GM23338 (cell line): ENCODE measurements at regions not wholly inside any gene's neighbourhood (a gene's known extent, or its start where the extent isn't known, plus 50 kb on each side); places are given as distances from the start of the nearest gene placed in this dataset.

Source experiments
- CTCF ChIP-seq, 2 experiments: fragments of 200-600 bp in 1 of 2; sonication (generic) in 1 of 2; conservative IDR thresholded peaks; 2 replicates each; pipeline versions ENCODE4 v1.5.1 to v1.6.1; 2016 to 2017; ENCODE audit warnings: antibody characterized with exemption in 2 of 2, low read depth in 2 of 2, mild to moderate bottlenecking in 2 of 2, moderate library complexity in 1 of 2
- EZH2 ChIP-seq: fragments of 200-600 bp; sonication (generic); IDR thresholded peaks from one replicate; pipeline ENCODE4 v1.8.0; 2017; ENCODE audit warnings: antibody characterized with exemption, mild to moderate bottlenecking, low read depth; ENCODE audit not compliant: unreplicated experiment
- POLR2AphosphoS5 ChIP-seq: IDR thresholded peaks from 2 replicates; pipeline ENCODE4 v1.6.1; 2016; ENCODE audit warnings: antibody characterized with exemption, low read depth
- ZNF114 ChIP-seq: fragments of 250-450 bp; sonication (Bioruptor Pico); IDR thresholded peaks from 2 replicates; pipeline ENCODE4 v1.5.0; 2020; ENCODE audit warnings: mild to moderate bottlenecking, moderate library complexity
- ZNF331 ChIP-seq: fragments of 250-450 bp; sonication (Bioruptor Pico); IDR thresholded peaks from 2 replicates; pipeline ENCODE4 v1.5.0; 2020; ENCODE audit warnings: low read depth, mild to moderate bottlenecking, moderate library complexity
- TF ChIP-seq, protein P1 (sequence below): IDR thresholded peaks from one replicate; pipeline ENCODE4 v1.6.1; 2018; ENCODE audit warnings: antibody characterized with exemption; ENCODE audit not compliant: unreplicated experiment

- no peak for TF ChIP-seq CTCF (conservative IDR thresholded peaks at IDR 0.05; ENCODE audit: low read depth in 2 of 2)
- no peak for TF ChIP-seq EZH2
- TF ChIP-seq POLR2AphosphoS5: no peak
- no peak for TF ChIP-seq ZNF331 (CRISPR knock-in tag)
- TF ChIP-seq, protein P1, sequence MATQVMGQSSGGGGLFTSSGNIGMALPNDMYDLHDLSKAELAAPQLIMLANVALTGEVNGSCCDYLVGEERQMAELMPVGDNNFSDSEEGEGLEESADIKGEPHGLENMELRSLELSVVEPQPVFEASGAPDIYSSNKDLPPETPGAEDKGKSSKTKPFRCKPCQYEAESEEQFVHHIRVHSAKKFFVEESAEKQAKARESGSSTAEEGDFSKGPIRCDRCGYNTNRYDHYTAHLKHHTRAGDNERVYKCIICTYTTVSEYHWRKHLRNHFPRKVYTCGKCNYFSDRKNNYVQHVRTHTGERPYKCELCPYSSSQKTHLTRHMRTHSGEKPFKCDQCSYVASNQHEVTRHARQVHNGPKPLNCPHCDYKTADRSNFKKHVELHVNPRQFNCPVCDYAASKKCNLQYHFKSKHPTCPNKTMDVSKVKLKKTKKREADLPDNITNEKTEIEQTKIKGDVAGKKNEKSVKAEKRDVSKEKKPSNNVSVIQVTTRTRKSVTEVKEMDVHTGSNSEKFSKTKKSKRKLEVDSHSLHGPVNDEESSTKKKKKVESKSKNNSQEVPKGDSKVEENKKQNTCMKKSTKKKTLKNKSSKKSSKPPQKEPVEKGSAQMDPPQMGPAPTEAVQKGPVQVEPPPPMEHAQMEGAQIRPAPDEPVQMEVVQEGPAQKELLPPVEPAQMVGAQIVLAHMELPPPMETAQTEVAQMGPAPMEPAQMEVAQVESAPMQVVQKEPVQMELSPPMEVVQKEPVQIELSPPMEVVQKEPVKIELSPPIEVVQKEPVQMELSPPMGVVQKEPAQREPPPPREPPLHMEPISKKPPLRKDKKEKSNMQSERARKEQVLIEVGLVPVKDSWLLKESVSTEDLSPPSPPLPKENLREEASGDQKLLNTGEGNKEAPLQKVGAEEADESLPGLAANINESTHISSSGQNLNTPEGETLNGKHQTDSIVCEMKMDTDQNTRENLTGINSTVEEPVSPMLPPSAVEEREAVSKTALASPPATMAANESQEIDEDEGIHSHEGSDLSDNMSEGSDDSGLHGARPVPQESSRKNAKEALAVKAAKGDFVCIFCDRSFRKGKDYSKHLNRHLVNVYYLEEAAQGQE: no peak
- TF ChIP-seq ZNF114 (CRISPR knock-in tag): no peak
These were observed 268.8 kb upstream of the RASGEF1B start for GRCh38 chr4:81740487-81740886.
